SK-N-MC (cell line): ENCODE measurements at regions not wholly inside any gene's neighbourhood (a gene's known extent, or its start where the extent isn't known, plus 50 kb on each side); places are given as distances from the start of the nearest gene placed in this dataset.
A peak's percentile ranks its signal among the peaks of the same experiment; 100 is the strongest.
"Not testable (repeated sequence)": the region's sequence is repeated elsewhere in the genome, so short reads cannot be mapped to it uniquely, and the experiment has no call there.

Experiments used
- DNase-seq: peaks from one replicate; pipeline ENCODE4 v3.0.0-alpha.2; 2011; ENCODE audit warnings: low read depth, low spot score
- H3K27ac ChIP-seq: fragments of 200-600 bp; sonication (generic); 2 replicates; pipeline ENCODE4 v1.5.1; 2016; ENCODE audit warnings: mixed run types
- H3K36me3 ChIP-seq: fragments of 200-600 bp; sonication (generic); 2 replicates; pipeline ENCODE4 v1.6.1; 2017; ENCODE audit warnings: antibody characterized with exemption, low read length, mixed read lengths; ENCODE audit not compliant: insufficient read depth
- H3K4me3 ChIP-seq: fragments of 200-600 bp; sonication (generic); 2 replicates; pipeline ENCODE4 v1.5.1; 2016
- H3K9ac ChIP-seq: fragments of 200-600 bp; sonication (generic); 2 replicates; pipeline ENCODE4 v1.8.0; 2017; ENCODE audit warnings: mixed run types, mixed read lengths; ENCODE audit not compliant: insufficient read length
- H3K9me3 ChIP-seq: fragments of 200-600 bp; sonication (generic); 2 replicates; pipeline ENCODE4 v1.6.1; 2017; ENCODE audit warnings: low read depth, mild to moderate bottlenecking, antibody characterized with exemption, low read length, moderate library complexity, mixed read lengths
- EZH2 ChIP-seq: fragments of 200-600 bp; sonication (generic); IDR thresholded peaks from one replicate; pipeline ENCODE4 v1.6.1; 2017; ENCODE audit warnings: antibody characterized with exemption
- FOXP2 ChIP-seq: optimal IDR thresholded peaks from 2 replicates; pipeline ENCODE3; 2011; ENCODE audit warnings: mild to moderate bottlenecking, moderate library complexity; ENCODE audit not compliant: insufficient read depth; ENCODE audit errors: extremely low read length, control extremely low read depth
- POLR2AphosphoS5 ChIP-seq: IDR thresholded peaks from 2 replicates; pipeline ENCODE4 v1.6.1; 2012; ENCODE audit warnings: mild to moderate bottlenecking, low read depth, low read length, borderline replicate concordance

DNA sequence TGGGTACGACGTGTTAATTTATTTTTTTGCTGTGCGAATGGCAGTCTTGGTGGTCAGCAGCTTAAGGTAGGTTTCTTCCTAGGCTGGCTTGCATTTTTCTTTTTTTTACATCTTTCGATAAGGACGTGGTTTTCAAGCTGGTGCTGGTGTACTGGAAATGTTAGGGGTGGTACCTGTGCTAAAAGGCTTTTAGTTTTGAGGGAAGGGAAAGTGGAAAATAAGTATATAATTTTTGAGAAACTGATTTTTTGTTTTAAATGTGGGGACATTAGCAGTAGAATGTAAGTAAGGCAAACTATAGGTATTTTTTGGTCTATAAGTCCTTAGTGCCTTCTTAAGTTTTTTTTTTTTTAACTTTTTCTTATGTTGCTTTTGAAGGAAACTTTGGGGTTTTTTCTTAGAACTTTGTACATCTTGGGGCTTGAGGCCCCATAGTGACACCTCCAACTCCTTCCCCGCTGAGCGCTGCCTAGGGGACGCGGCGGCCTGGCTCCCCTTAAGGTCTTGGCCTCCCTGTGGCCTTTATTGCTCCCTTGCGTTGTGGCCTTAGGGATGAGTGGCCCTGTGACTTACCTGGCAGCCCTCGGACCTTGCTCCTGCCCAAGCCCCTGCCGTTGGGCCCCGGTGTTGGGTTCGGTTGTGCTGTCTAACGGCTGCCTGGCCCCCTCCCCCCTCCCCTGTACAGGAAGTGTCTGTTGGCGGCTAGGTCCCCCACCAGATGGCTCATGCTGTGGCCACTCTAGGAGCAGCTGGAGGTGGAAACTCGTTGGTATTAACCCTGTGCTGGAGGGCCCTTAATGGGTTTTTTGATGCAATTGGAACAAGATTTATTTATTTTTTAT lies 88.0 kb upstream of the RPRML start:
- Histone ChIP-seq H3K9ac (peak overlapping the region; percentile 98), H3K9me3 (no peaks in the 10 kb centered on the region), H3K27ac (peak overlapping the region; percentile 80), H3K4me3 (peak overlapping the region; percentile 95), H3K36me3 (peaks cover 4% of the 10 kb centered on the region)
- no peak for TF ChIP-seq EZH2
- TF ChIP-seq POLR2AphosphoS5 = peak; percentile 98
- TF ChIP-seq FOXP2 = peak; percentile 71
- peak; percentile 76 for DNase-seq

DNA sequence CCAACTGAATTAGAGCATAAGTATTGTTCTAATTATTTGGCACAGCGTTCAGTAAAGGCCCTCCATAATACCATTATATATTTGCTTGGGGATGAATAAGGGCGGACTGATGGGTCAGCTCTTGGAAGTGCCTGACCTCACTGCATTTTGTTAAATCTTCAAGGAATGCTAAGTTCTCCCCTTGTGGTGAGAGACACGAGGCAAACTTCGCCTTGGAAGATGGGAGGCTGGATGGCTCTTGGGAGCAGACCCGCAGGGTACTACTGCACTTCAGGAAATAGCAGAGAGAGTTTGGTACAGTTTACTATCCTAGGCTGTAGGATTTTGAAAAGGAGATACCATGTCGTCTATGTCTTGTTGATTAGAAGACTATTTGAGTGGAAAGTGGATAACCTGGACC lies 87.0 kb upstream of the RPRML start:
- H3K36me3 ChIP-seq = peaks cover 4% of the 10 kb centered on the region

DNA sequence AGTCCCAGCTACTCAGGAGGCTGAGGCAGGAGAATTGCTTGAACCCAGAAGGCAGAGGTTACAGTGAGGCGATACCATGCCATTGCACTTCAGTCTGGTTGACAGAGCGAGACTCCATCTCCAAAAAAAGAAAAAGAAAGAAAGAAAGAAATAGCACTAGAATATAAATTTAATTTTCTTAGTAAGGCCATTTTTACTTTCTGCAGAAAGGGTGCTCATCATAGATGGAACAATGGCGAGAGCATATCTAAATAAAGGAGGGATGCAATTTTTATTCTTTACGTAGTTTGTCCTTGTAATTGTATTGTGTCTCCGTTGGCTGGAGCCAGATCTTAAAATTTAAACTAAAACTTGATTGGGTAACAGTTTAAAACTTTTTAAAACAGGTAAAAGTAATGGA lies 85.6 kb upstream of the RPRML start:
- no peak overlapping the region for H3K4me3 ChIP-seq
- H3K9me3 ChIP-seq = no peaks in the 10 kb centered on the region
- H3K36me3 ChIP-seq = peaks cover 4% of the 10 kb centered on the region
- H3K27ac ChIP-seq = no peak overlapping the region
- H3K9ac ChIP-seq = no peak overlapping the region
- no peak for TF ChIP-seq EZH2
- TF ChIP-seq POLR2AphosphoS5 = no peak
- no peak for TF ChIP-seq FOXP2
- DNase-seq = no peak

More for the DNA sequence above, 87.0 kb upstream of the RPRML start:
- TF ChIP-seq FOXP2 = no peak
- no peak for TF ChIP-seq POLR2AphosphoS5
- no peak for TF ChIP-seq EZH2
- Histone ChIP-seq H3K4me3 (peak overlapping the region; percentile 95; the same call in 1 of the 2 replicates), H3K9me3 (no peaks in the 10 kb centered on the region), H3K9ac (no peak overlapping the region), H3K27ac (no peak overlapping the region)
- DNase-seq = no peak

DNA sequence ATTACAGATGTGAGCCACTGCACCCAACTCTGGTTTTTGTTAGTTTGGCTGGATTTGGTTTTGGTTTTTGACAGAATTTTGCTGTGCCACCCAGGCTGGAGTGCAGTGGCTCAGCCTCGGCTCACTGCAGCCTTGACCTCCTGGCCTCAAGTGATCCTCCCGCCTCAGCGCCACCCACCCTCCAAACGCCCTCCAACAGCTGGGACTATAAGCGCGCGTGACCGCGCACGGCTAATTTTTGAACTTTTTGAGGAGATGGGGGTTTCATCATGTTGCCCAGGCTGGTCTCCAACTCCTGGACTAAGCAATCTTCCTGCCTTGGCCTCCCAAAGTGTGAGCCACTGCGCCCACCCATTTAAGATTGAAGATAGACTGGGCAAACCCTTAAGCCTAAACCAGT lies 84.4 kb upstream of the RPRML start:
- Histone ChIP-seq H3K4me3 (no peak overlapping the region), H3K27ac (no peak overlapping the region), H3K36me3 (peaks cover 4% of the 10 kb centered on the region), H3K9ac (no peak overlapping the region), H3K9me3 (no peaks in the 10 kb centered on the region)
- TF ChIP-seq POLR2AphosphoS5 (no peak), FOXP2 (no peak), EZH2 (no peak)
- DNase-seq = no peak

DNA sequence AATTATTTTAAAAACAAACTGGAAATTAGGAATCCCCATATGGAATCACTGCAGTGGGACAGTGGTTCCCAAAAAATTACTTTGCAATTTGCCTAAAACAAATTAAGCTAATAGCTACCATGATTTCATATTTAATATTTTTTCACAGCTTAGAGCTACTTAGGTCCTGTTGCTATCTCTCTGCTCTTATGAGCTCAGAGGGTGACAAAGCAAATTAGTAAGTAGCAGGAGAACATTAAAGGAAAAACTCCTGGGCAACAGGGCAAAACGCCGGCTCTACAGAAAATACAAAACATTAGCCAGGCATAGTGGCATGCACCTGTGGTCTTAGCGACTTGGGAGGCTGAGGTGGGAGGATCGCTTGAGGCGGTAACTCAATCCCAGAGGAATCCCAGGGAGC lies 83.8 kb upstream of the RPRML start:
- not testable (repeated sequence) for H3K27ac ChIP-seq, H3K4me3 ChIP-seq, H3K36me3 ChIP-seq, DNase-seq, H3K9me3 ChIP-seq, H3K9ac ChIP-seq

DNA sequence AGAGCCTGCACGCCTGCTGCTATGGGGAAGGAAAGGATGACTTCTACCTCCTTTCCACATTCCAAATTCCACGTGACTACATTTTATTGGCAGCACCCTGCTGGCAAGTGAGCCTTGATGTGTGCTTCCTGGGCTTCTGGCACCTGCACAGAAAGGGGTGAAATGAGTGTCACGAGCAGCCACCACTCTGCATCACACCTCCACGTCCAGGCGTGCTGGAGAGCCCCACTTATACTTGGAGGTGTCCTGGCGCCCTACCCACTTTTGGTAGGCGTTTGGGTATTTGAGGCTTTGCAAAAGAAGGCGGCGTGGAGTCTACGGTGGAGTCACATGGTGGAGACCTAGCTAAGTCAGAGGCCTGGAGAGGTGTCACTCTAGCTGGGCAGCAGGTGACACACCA lies 81.0 kb upstream of the RPRML start:
- not testable (repeated sequence) for H3K9ac ChIP-seq, DNase-seq, H3K27ac ChIP-seq, H3K4me3 ChIP-seq, H3K9me3 ChIP-seq, H3K36me3 ChIP-seq

DNA sequence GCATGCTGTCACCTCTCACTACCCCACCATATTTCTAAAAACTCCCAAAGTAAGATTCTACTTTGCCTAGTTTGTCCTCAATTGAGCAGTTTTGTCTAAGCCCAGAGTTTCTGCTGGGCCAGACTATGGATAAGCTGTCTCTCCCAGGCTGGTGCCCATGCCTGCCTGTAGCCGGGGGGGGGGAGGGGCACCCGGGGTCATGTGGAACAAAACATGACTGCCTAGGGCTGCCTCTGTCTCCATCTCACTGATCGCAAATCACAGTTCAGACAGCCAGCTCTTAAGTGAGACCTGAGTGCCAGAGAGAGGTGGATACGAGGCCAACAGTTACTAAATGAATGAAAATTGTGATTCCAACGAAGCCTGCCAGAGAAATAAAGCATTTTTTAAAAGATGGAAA lies 78.8 kb upstream of the RPRML start:
- Histone ChIP-seq H3K9ac (no peak overlapping the region), H3K27ac (no peak overlapping the region), H3K36me3 (peaks cover 6% of the 10 kb centered on the region; the same call in 1 of the 2 replicates), H3K9me3 (no peaks in the 10 kb centered on the region), H3K4me3 (no peak overlapping the region)
- TF ChIP-seq EZH2 (no peak), POLR2AphosphoS5 (no peak), FOXP2 (no peak)
- no peak for DNase-seq

DNA sequence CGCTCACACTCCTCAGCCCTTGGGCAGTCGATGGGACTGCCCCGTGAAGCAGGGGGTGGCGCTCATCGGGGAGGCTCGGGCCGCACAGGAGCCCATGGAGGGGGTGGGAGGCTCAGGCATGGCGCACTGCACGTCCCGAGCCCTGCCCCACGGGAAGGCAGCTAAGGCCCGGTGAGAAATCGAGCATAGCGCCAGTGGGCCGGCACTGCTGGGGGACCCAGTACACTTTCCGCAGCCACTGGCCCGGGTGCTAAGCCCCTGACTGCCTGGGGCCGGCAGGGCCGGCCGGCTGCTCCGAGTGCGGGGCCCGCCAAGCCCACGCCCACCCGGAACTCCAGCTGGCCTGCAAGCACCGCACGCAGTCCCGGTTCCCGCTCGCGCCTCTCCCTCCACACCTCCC lies 78.2 kb upstream of the RPRML start:
- not testable (repeated sequence) for H3K27ac ChIP-seq, DNase-seq, H3K9me3 ChIP-seq, H3K36me3 ChIP-seq, H3K4me3 ChIP-seq, H3K9ac ChIP-seq

DNA sequence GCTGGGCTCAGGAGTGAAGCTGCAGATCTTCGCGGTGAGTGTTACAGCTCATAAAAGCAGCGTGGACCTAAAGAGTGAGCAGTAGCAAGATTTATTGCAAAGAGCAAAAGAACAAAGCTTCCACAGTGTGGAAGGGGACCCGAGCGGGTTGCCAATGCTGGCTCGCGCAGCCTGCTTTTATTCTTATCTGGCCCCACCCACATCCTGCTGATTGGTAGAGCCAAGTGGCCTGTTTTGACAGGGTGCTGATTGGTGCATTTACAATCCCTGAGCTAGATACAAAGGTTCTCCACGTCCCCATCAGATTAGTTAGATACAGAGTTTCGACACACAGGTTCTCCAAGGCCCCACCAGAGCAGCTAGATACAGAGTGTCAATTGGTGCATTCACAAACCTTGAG lies 77.6 kb upstream of the RPRML start:
- not testable (repeated sequence) for DNase-seq, H3K36me3 ChIP-seq, H3K9ac ChIP-seq, H3K9me3 ChIP-seq, H3K27ac ChIP-seq, H3K4me3 ChIP-seq
